HG03025 (cell line): ENCODE measurements at regions not wholly inside any gene's neighbourhood (a gene's known extent, or its start where the extent isn't known, plus 50 kb on each side); places are given as distances from the start of the nearest gene placed in this dataset.

Source experiments
- ATAC-seq: cut with Tn5 transposase; IDR thresholded peaks from one replicate; pipeline ENCODE4 v1.9.1; 2021; ENCODE audit warnings: mild to moderate bottlenecking, moderate library complexity; ENCODE audit not compliant: unreplicated experiment, low FRiP score

DNA sequence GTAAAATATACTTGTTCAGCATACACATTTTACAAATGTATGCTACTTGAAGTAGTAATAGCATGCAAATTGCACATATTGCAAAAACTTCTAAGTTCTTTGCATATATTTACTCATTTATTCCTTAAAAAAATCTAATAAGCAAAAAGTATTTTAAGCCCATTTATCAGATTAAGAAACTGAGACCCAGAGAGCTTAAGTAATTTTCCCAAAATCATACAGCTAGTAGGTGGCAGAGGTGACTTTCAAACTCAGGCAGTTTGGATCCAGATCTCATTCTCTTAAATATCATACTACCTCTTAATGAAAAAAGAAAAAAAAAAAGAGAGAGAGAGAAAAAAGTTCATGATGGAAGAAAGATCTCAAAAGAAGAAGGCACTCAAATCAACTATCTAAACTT is 157.9 kb downstream of the RPS12 start:
- ATAC-seq: no peak

DNA sequence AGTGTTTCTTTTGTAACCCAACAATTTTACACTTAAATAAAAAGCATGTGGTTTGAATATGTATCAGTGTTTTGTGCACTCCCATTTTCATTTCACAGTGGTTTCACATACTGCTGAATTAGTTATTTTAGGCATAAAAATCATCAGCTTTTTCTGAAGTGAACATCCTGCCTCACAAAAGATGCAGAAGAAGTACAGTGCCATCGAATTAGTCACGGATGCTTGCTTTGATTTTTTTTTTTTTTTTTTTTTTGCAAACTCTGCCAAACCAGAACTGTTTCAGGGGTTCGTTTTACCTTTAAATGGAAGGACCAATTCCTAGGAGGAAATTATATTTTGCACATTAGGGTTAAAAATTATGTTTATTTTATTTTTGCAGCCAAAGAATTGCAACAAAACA is 158.6 kb downstream of the RPS12 start:
- ATAC-seq: no peak

DNA sequence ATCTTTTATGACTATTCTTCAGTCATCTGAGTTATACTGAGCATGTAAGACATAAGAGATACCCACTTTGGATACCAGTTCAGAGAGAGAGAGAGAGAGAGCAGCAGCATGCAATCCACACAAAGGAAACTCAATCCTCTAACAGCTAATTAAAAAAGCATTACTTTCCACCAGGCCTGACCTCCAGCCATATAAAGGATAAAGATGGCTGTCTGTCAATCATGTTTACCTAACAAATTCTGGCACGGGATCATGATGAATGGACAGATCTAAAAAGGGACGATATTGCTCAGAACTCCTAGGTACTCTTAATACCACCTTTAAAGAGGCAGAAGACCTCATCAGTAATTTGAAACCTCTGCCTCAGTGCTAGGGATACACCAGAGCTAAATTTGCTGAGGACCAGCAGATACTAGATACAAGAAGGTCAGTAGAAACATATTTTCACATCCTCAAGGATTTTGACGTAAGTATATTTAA is 159.2 kb downstream of the RPS12 start:
- ATAC-seq: no peak

DNA sequence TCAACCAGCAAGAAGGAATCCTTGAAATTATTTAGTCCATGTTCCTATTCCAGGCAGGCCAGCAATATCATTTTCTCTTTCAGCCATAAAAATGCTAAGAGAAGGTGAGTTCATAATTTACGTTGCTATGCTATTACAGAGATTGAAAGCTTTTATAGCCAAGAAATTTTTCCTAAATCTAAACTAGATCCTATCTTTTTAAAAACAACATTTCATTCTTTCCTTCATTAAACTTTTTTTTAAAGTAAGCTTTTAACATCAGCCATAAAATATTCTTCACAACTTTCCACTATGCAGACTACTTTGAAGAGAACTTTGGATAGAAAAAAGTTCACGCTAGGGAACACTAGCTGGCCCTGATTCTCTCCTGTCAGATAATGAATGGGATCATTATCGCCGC is 159.8 kb downstream of the RPS12 start:
- ATAC-seq: no peak

DNA sequence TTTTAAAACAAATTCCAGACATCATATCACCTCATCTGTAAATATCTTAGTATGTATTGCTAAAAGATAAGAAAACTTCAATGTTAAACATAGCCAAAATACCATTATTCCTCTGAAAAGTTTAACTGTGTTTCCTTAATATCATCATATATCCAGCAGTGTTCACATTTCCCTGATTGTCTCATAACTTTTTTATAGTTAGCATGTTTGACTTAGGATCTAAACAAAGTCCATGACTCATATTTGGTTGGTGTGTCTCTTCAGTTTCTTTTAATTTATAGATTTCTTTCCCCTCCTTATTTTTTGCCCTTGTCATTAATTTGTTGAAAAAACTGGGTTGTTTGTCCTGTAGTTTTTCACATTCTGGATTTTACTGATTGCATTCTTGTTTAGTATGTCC is 163.0 kb downstream of the RPS12 start:
- no peak for ATAC-seq

DNA sequence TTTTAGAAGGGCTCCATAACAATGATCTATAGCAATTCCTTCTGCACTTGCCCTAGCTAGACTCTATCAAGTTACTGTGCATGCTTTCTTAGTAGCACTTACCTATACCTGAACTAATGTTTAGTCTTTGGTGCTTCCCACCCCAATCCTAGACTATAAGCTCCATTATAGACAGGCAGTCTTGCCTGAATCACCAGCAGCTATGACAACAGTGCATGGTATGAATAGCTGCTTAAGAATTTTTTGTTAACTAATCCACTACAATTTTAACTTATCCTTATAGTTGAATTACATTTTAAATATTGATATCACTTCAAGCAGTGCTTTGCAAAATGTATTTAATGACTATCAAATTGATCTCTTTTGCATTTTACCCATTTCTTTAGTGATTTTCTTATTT is 164.3 kb downstream of the RPS12 start:
- ATAC-seq: no peak

DNA sequence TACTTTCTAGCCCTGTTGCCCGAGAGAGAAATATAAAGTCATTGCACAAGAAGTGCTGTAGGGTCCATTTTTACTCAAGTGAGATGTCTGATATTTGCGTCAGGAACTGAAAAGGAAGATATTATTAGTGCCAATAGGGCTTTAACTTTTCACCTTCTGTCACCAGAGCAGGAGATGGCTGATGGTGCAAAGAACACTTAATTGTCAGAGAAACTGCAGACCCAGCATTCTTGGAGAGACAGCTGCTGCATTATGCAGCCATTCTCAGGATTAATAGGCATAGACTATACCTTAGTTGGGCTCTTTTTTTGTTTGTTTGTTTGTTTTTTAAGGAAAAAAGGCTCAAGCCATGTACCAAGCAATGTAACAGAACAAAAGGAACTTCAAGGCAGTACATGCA is 179.4 kb downstream of the RPS12 start:
- no peak for ATAC-seq

DNA sequence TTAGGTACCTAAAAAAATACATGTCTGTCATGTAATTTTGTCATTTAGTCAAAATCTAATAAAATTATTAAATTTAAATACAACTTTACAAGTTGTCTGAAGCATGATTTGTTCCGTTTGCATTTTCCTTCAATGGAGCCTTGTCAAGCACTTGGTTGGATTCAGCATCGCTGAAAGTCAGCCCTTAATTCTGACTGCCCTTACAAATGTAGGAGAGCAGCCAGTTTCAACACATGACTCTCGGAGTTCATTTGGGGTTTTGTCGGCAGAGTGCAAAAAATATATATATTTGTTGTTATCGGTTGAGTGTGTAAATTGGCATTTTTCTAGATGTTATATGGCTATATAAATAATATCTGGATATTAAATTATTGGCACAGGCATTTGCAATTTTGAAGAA is 180.6 kb downstream of the RPS12 start:
- ATAC-seq: no peak

DNA sequence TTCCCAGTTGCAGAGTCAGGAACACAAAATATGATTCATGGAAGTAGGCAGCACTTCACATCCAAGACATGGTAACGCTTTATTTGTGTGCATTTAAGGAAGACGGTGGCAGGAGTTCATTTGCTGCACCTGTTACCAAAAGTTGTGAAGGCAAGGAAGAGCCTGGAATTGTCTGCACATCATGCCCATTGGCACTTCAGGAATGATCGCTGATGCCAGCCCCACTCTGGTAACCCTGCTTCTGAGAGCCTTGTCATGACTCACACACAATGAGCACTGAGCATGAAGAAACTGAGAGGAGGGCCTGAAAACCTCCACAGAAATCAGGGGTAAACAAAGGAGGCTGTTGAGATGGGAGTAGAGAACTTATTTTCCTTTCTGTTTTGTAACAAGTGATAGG is 181.1 kb downstream of the RPS12 start:
- ATAC-seq: no peak

DNA sequence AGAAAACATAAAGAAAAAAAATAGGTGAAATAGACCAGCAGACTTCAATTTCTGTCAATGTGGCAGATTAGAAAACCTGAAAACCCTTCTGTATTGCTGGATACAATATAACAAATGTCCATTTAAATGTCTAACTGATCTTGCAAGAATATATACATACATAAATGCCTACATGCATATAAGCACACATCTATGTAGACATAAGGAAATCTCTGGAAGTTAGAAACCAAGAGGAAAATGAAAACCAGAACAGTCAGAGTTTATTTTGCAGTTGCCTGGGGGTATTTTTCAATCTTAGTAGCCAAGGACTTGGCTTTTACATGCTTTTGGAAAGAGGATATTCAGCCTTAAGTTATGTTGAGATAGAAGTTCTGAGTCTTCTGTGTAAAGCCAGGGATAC is 184.0 kb downstream of the RPS12 start:
- ATAC-seq: no peak

DNA sequence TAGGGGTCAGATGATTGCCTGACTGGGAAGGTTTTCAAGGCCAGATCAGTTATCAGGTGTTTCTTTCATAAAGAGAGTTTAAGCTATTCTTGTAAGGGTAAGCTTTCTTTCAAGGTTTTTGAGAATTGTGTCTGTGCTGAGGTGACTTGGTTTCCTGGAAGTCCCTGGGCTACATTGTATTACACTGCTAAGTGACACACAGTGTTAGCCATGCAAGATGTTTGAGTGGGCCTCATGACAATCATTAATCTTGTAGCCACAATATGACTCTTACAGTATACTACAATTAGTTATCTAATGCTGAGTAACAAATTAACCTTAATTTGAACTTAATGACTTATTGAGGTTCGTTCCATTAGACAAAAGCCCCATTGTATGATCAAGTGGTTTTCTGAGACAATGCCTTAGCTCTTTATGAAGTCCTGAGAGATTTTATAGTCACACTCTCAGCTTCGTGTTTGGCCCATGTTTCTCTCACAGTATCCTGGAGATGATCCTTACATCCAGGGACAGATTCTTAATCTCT is 186.7 kb downstream of the RPS12 start:
- no peak for ATAC-seq

DNA sequence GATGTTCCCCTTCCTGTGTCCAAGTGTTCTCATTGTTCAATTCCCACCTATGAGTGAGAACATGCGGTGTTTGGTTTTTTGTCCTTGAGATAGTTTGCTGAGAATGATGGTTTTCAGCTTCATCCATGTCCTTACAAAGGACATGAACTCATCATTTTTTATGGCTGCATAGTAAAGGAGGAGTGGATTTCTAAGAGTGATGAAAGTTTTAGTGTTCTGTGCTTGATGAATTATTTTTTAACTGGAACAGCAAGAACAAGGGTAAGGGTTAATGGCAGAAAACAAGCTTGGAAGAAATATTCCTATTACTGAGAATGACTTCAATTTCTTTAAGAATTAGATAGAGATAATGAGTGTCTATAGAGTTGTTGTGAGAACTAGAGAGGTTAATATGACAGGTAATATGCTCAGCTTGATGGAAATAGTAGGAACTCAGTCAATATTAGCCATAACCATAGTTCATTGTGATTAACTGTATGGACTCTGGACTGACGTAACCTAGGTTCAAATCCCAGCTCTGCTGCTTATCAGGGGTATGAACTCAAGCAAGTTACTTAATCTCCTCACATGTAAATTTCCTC is 190.0 kb downstream of the RPS12 start:
- ATAC-seq: no peak

DNA sequence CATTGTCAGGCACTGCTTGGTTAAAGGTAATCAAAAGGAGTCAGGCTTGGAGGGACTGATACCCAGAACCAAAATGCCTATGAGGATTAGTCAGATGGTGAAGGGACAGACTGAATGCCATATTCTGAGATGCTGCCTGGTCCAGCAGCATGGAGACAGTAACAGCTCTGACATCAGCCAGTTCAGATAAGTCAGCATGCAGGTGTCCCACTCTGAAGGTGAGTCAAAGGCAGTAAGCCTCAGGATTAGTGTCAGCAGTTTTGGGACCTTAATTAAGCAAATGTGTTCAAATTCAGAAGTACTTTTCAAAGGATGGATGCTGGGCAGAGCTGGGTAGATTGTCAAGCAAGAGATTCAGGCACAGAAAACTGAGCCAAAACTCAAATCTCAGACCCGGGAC is 198.4 kb downstream of the RPS12 start:
- ATAC-seq: no peak

DNA sequence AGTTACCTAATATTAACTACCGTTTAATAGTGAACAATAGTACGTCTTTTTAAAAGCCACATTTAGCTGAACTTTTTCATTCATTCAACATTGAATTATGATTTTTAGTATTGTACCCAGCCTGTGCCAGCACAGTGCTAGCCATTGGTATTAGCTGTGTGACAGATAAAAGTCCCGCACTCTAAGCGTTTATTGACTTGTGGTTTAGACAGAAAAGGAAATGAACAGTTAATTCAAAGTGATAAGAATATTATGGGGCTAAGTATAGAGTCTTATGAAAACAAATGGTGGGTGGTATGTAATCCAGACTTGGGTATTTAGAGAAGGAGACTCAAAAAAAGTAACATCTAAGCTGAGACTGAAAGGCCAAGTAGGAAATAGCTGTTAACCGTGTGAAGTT is 202.3 kb downstream of the RPS12 start:
- ATAC-seq: no peak

DNA sequence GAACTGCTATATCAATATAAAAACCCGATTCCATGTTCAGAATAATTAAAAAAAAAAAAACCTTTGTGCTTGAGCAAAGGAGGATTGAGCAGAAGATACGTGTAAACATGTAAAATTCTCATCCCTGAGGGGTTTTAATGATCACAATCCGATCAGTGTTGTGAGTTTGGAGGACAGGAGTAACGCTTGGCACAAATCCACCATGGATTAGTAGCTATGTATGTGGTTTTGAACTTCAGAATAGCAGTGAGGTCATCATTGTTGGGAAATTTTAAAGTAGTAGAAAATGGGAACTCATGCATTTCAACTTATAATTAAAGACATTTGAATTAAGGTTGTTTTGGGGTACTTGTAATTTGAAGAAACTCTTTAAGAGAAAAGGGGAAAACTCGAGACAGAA is 203.2 kb downstream of the RPS12 start:
- ATAC-seq: no peak

DNA sequence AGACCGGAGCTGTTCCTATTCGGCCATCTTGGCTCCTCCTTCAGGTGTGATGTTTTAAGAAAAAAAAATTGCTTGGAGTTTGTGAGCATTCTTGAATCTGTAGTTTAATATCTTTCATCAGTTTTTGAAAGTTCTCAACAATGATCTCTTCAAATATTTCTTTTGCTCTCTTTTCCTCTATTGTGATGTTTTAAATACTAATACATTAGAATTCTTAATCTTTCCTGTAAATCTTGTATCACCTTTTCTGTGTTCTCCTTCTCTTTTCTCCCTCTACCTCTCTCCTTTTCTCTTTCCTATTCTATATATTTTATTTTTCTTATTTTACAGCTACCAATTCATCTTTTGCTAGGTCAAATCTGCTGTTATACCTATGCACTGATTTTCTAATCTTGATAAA is 212.3 kb downstream of the RPS12 start:
- no peak for ATAC-seq

DNA sequence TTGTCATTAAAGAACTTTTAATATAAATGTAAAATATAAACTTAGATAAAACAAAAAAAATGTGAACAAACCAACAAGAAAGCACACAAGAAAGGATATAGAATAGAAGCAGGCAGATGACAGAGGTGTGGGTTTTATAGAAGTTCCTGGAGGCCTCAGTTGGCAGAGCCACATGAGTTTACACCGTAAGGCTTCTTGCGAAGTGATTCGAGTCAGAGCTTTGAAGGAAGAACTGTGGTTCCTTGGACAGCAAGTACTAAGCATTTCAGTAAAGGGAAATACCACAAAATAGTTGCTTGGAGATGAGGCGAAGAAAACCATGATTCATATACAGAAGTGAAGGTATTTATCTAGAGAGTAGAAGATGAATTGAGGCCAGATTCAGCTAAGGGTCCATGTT is 207.9 kb upstream of the EYA4 start:
- no peak for ATAC-seq

DNA sequence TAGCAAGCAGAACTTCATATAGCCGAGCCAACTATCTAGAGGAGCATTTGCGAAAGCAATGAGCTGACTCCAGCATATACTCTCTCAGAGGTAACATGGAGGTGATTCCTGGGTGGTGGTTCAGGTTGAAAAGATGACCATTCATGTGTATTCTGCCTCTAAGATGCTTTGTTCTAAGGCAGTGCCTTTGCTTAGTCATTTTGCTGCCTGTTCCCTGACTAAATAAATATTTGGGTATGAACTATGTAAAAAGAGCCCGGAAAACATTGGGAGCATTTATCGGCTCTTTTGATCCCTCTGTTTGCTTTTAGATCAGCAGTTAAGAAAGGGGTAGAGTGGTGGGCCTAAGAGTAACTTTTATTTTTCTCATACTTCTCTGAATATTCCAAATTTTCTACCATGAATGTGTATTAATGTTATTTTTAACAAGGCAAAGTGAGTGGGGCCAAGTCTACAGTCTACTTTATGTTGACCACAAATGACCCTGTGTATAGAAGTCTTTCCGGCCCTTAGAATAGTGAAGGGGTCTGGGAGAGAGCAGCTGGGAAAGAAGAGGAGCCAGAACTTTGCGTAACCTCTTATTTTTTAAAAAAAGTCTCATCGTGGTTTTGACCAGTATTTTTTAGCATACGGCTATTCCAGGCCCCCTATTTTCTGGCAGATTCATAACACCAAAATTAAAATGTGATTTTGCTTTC is 206.5 kb upstream of the EYA4 start:
- no peak for ATAC-seq

DNA sequence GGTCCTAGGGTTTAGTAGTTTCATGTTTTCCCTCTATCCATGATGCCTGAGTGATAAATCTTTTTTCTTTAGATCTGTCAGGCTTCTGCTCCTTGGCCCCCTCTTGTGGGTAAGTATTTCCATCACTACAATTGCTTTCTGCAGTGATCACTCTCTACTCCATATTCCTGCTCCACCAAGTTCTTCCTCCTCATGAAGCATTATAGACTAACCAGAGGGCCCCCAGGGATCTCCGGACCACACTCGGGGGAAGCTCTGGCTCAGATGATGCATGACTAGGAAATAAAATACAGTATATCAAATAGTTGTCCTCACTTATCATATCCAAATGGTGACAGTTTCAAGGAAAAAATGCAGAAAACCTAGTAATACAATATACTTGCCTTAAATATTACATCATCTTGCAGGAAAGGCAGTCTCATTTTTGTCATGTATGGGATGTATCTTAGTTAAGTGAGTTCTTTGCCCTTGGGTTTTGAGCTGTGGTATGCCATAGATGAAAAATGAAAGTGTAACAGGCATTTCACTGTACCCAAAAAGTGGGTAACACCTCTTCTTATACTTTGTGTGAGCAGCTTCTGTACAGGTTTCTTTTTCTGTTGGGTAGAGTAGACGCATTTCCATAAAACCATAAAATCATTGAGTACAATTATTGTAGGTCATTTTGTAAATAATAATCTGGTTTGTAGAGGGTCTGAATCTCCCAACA is 200.9 kb upstream of the EYA4 start:
- no peak for ATAC-seq

DNA sequence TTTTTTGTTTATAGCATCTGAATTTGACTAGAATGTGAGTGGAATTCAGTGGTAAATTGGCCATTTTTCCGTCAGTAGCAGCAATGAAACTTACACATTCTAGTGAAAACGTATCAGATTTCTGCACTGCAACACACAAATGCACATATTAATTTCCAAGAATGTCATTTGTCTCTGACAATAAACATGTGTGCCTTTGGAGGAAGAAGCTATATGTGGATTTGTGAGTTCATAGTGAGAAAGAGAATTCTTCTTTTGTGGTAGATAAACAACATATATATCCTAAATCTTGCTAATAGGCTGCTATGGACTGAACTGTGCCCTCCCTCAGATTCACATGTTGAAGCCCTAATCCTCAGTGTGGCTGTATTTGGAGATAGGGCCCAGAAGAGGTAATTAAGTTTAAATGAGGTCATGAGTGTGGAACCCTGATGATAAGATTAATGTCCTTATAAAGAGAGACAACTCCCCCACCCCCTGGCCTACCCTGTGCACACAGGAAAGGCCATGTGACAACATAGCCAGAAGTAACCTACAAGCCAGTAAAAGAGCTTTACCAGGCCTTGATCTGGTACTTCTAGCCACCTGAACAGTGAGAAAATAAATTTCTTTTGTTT is 200.2 kb upstream of the EYA4 start:
- no peak for ATAC-seq

DNA sequence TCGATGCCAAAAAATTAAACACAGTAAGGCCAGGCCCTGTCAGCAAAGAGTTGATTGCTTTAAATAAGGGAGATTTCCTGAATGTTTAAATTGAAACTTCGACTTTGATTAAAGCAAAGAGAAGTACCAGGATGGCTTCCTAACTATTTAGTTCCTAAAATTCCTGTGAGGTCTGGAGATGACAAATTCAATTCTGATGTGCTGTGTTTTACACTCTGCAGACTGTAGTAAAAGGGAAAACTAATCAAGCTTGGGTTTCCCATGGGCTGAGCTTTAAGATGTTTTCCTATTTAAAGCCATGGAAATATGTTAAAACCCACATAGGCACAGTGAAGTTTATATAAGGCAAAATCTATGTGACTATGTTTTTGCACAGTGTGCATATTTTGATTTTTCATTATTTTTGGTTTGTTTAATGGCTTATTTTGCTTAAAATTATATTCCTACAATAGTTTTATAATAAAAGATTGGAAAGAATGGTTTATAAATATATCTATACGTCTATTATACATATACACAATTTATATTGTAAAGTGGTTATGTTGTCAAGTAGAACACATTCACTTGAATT is 198.5 kb upstream of the EYA4 start:
- ATAC-seq: no peak
